GM12864 (cell line): ENCODE measurements at regions not wholly inside any gene's neighbourhood (a gene's known extent, or its start where the extent isn't known, plus 50 kb on each side); places are given as distances from the start of the nearest gene placed in this dataset.

ENCODE experiments used
- DNase-seq: peaks from one replicate; pipeline ENCODE4 v3.0.0-alpha.2; 2011; ENCODE audit warnings: low read depth
- H3K4me3 ChIP-seq: 2 replicates; pipeline ENCODE4 v1.5.1; 2011; ENCODE audit warnings: mild to moderate bottlenecking, low read depth, low read length, control low read depth
- TF ChIP-seq, protein P1 (sequence below): IDR thresholded peaks from 2 replicates; pipeline ENCODE4 v1.5.1; 2011; ENCODE audit warnings: low read depth, mild to moderate bottlenecking, moderate library complexity, low read length, control low read depth, inconsistent platforms; ENCODE audit errors: missing control alignments

- DNase-seq: no peak
- TF ChIP-seq, protein P1, sequence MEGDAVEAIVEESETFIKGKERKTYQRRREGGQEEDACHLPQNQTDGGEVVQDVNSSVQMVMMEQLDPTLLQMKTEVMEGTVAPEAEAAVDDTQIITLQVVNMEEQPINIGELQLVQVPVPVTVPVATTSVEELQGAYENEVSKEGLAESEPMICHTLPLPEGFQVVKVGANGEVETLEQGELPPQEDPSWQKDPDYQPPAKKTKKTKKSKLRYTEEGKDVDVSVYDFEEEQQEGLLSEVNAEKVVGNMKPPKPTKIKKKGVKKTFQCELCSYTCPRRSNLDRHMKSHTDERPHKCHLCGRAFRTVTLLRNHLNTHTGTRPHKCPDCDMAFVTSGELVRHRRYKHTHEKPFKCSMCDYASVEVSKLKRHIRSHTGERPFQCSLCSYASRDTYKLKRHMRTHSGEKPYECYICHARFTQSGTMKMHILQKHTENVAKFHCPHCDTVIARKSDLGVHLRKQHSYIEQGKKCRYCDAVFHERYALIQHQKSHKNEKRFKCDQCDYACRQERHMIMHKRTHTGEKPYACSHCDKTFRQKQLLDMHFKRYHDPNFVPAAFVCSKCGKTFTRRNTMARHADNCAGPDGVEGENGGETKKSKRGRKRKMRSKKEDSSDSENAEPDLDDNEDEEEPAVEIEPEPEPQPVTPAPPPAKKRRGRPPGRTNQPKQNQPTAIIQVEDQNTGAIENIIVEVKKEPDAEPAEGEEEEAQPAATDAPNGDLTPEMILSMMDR: no peak
- H3K4me3 ChIP-seq: no peak overlapping the region
Measured at GRCh38 chr9:30711591-30711990, 1672.9 kb upstream of the ACO1 start.

- H3K4me3 ChIP-seq: no peak overlapping the region
- TF ChIP-seq, protein P1: no peak
- DNase-seq: no peak
Measured at GRCh38 chr9:30713243-30713642, 1671.2 kb upstream of the ACO1 start.

GRCh38 chr9:30714389-30714788, 1670.1 kb upstream of the ACO1 start:
- TF ChIP-seq, protein P1: no peak
- no peak overlapping the region for H3K4me3 ChIP-seq
- no peak for DNase-seq

- H3K4me3 ChIP-seq: no peak overlapping the region
- TF ChIP-seq, protein P1: no peak
- DNase-seq: no peak
Measured at GRCh38 chr9:30718483-30718882, 1666.0 kb upstream of the ACO1 start.

DNA sequence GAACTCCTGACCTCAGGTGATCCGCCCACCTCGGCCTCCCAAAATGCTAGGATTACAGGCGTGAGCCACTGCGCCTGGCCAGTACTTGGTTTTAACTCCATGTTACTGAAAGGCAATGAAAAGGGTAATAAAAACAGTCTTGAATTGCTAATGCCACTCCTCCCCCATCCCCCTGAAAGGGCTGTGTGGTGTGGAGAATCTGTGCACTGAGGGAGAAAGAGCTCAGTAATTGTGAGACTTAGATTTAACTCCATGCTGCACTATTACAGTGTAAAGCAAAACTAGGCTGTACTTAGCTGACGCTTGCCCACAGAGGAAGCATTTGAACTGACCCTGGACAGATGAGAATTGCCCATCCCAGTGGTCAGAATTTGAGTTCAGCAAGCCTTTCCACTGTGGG, 1662.4 kb upstream of the ACO1 start:
- no peak for DNase-seq
- H3K4me3 ChIP-seq: no peak overlapping the region
- TF ChIP-seq, protein P1: no peak

GRCh38 chr9:30723656-30724055, 1660.8 kb upstream of the ACO1 start:
- DNase-seq: no peak
- TF ChIP-seq, protein P1: no peak
- H3K4me3 ChIP-seq: no peak overlapping the region

- no peak for DNase-seq
- TF ChIP-seq, protein P1: no peak
- H3K4me3 ChIP-seq: no peak overlapping the region
Measured at GRCh38 chr9:30732060-30732459, 1652.4 kb upstream of the ACO1 start.
